ENCODE measurements at regions not wholly inside any gene's neighbourhood (a gene's known extent, or its start where the extent isn't known, plus 50 kb on each side); places are given as distances from the start of the nearest gene placed in this dataset.

DNA sequence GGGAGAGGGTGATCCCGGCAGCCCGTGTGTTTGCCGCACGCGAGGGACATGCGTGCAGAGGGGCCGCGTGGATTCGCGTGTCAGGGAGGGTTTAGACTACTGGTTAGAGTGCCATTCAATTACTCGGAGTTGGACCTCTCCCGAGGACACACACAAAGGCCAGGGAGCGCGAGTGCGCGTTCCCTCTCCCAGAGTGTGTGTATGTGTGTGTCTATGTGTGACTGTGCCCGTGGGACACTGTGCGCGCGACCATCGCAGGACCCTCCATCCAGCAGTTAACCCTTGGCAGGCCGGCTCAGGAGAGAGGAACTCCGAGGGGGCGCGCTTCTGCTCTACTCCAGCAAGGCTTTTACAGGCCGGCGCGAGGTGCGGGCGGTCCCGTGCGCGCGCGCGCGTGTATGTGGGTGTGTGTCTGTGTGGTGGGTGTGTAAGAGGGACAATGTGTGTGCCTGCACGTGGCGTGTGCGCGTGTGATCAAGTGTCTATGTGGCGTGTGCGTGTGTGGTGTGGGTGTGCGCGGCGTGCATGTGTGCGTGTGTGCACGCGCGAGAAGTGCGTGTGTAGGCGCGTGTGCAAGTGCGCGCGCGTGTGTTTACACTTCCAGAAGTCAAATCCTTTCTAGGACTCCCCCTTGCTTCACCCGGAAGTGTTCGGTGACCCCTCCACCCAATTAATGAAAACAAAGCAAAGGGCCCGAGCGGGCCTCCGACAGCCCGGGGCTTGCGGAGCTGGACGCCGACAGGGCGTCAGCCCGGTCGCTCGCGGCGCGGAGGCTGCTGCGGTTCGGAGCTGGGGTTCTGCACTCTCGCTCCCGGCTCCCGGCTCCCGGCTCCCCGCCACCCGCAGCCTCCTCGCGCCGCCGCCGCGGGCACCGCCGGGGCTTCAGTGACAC lies 75.3 kb upstream of the TBCA start:
- Histone ChIP-seq H3K4me3 (peak overlapping the region; percentile 32 to 70 (median 63)), H3K9me3 (no peaks in the 10 kb centered on the region), H3K36me3 (no peaks in the 10 kb centered on the region), H3K27ac (peak overlapping the region in 5 of 10 donors; percentile 20 to 55 (median 25)), H3K27me3 (peaks cover 0 to 67% (median 19%) of the 10 kb centered on the region in 7 donors), H3K4me1 (peaks cover 0 to 22% (median 7%) of the 10 kb centered on the region in 9 donors)
- TF ChIP-seq, protein P1, sequence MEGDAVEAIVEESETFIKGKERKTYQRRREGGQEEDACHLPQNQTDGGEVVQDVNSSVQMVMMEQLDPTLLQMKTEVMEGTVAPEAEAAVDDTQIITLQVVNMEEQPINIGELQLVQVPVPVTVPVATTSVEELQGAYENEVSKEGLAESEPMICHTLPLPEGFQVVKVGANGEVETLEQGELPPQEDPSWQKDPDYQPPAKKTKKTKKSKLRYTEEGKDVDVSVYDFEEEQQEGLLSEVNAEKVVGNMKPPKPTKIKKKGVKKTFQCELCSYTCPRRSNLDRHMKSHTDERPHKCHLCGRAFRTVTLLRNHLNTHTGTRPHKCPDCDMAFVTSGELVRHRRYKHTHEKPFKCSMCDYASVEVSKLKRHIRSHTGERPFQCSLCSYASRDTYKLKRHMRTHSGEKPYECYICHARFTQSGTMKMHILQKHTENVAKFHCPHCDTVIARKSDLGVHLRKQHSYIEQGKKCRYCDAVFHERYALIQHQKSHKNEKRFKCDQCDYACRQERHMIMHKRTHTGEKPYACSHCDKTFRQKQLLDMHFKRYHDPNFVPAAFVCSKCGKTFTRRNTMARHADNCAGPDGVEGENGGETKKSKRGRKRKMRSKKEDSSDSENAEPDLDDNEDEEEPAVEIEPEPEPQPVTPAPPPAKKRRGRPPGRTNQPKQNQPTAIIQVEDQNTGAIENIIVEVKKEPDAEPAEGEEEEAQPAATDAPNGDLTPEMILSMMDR (IDR thresholded peaks at IDR 0.05) = no peak
- 9 to 12% methylated on average over 89 of the region's 89 CpGs for WGBS, 2 donors
- DNase-seq = peak; percentile 14 to 27
- intact Hi-C loops (cut with DNase I) = no loop called here
- ATAC-seq = peak; percentile 38 to 75 (median 57)

DNA sequence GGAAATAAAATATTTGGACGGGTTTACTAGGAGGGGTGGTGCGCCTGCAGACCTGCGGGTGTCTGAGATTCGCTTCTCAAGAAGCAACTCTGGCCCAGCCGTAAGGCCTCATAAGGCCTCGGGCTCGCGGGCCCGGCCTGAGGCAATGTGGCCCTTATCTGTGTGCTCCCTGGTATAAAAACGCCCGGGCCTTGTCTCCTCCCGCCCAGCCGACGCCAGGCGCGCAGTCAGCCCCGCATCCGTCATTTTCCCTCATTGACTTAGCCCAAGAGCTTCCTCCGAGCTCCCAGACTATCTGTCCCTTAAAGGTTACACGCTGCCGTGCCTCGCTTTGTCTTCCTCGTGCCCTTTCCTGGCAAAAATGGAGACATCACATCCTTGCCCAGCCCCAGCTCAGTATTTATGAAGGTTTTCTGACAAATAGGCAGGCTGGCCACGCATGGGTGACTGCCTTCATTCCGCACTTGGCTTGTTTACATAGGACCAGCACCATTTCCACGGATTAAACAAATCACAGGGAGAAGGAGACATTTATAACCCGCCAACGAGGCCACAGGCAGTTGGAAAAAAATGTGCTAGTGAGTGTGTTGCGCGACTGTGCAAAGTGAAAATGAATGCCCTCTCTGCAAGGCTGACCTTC lies 74.5 kb upstream of the TBCA start:
- H3K36me3 ChIP-seq = no peaks in the 10 kb centered on the region
- H3K9me3 ChIP-seq = no peaks in the 10 kb centered on the region
- 73 to 75% methylated on average over 30 of the region's 30 CpGs for WGBS, 2 donors
- H3K4me1 ChIP-seq = peaks cover 0 to 22% (median 7%) of the 10 kb centered on the region in 9 donors
- no peak overlapping the region for H3K27ac ChIP-seq
- H3K4me3 ChIP-seq = peak overlapping the region in 8 of 10 donors; percentile 35 to 70 (median 64)
- intact Hi-C loops (cut with DNase I) = no loop called here
- ATAC-seq = no peak
- H3K27me3 ChIP-seq = peaks cover 0 to 75% (median 16%) of the 10 kb centered on the region in 7 donors
- TF ChIP-seq, protein P1 (IDR thresholded peaks at IDR 0.05) = no peak
- no peak for DNase-seq

DNA sequence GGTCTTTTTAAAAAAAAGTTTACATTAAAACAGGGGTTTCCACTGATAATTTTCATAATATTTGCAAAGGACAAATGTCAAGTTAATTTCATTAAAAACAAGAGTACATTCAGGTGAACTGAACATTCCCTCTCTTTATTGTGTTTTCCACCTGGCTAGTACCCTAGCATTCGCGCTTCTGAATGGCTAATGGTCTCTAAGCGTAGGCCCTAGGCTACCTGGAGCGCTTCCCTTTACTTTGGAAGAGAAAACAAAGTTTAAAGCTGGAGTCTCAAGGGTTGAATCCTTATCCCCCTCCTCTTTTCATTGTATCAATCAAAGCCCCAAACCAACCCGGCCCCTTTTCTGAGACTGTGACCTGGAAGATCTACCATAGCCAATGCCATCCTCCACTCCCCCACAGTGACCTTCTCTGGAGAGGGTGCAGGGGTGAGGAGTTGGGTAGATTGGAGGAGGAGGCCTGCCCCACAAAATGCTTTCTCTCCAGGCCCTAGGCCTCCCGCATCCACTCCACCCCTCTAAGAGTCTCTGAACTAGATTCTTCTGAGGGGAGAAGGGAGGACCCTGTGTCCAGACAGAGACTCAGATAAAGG lies 73.3 kb upstream of the TBCA start:
- H3K9me3 ChIP-seq = no peaks in the 10 kb centered on the region
- intact Hi-C loops (cut with DNase I) = no loop called here
- H3K36me3 ChIP-seq = no peaks in the 10 kb centered on the region
- no peak overlapping the region for H3K4me3 ChIP-seq
- DNase-seq = no peak
- no peak overlapping the region for H3K27ac ChIP-seq
- no peak for ATAC-seq
- TF ChIP-seq, protein P1 (IDR thresholded peaks at IDR 0.05) = no peak
- 91 to 92% methylated on average over 6 of the region's 6 CpGs for WGBS, 2 donors
- H3K27me3 ChIP-seq = peaks cover 0 to 79% (median 25%) of the 10 kb centered on the region in 7 donors
- H3K4me1 ChIP-seq = peaks cover 0 to 33% (median 13%) of the 10 kb centered on the region in 9 donors

DNA sequence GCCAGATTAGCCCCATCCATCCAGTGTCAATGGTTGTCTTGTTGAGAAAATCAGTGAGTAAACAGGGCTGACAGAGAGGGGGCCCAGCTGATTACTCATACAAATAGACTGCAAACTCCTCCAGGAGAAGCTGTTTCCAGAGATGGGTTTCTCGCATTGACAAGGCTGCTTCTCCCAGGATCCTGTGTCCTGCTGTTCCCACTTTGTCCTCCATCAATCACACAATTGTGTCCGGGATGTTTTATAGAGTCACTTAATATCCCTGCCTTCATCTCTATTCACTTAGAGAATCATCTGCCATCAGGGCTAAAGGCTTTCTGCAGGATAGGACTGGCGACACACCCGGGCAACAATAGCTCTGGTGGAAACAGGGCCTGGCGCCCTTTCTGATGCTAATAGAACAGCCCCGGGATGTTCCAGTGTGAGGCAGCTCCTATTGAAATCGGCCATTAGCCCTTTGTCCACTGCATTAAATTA lies 71.7 kb upstream of the TBCA start:
- no peaks in the 10 kb centered on the region for H3K9me3 ChIP-seq
- ATAC-seq (no peak), DNase-seq (no peak)
- no peaks in the 10 kb centered on the region for H3K36me3 ChIP-seq
- TF ChIP-seq, protein P1 (IDR thresholded peaks at IDR 0.05) = no peak
- intact Hi-C loops (cut with DNase I) = no loop called here
- WGBS, 2 donors = 65 to 70% methylated on average over 7 of the region's 7 CpGs
- no peak overlapping the region for H3K4me3 ChIP-seq
- no peak overlapping the region for H3K27ac ChIP-seq
- peaks cover 0 to 32% (median 13%) of the 10 kb centered on the region in 9 donors for H3K4me1 ChIP-seq
- H3K27me3 ChIP-seq = peaks cover 0 to 79% (median 30%) of the 10 kb centered on the region in 7 donors
